ENCODE measurements at regions not wholly inside any gene's neighbourhood (a gene's known extent, or its start where the extent isn't known, plus 50 kb on each side); places are given as distances from the start of the nearest gene placed in this dataset.

GRCh38 chr1:163657719-163658118 lies 336.0 kb downstream of the NUF2 start:
- no peak overlapping the region for H3K4me3 ChIP-seq (replicated peaks; ENCODE audit: insufficient read depth, low read length)
- H3K27ac ChIP-seq (replicated peaks) = no peak overlapping the region
- no peaks in the 10 kb centered on the region for H3K27me3 ChIP-seq (ENCODE audit: insufficient read depth, poor library complexity, severe bottlenecking)
- no peak for DNase-seq (ENCODE audit: low read depth in 1 of 2, low spot score in 1 of 2)
- TF ChIP-seq GABPA (IDR thresholded peaks at IDR 0.05; ENCODE audit: low read depth) (no peak), SPI1 (IDR thresholded peaks at IDR 0.05; ENCODE audit: borderline replicate concordance, low read depth) (0 out of 2 replicates have a peak, but pooled peaks have one; percentile 3), CTCF (IDR thresholded peaks at IDR 0.05; ENCODE audit: insufficient read depth, low read length) (no peak)

- no peak for TF ChIP-seq GABPA (IDR thresholded peaks at IDR 0.05; ENCODE audit: low read depth)
- no peak for TF ChIP-seq REST (IDR thresholded peaks at IDR 0.05; ENCODE audit: insufficient replicate concordance, low read depth)
- no peak for TF ChIP-seq CTCF (IDR thresholded peaks at IDR 0.05; ENCODE audit: insufficient read depth, low read length)
- no peak for TF ChIP-seq POLR2AphosphoS5 (IDR thresholded peaks at IDR 0.05; ENCODE audit: low read depth)
- TF ChIP-seq SPI1 (IDR thresholded peaks at IDR 0.05; ENCODE audit: borderline replicate concordance, low read depth) = no peak
- no peak overlapping the region for H3K4me3 ChIP-seq (replicated peaks; ENCODE audit: insufficient read depth, low read length)
- no peaks in the 10 kb centered on the region for H3K27me3 ChIP-seq (ENCODE audit: insufficient read depth, poor library complexity, severe bottlenecking)
- no peak overlapping the region for H3K27ac ChIP-seq (replicated peaks)
- no peak for DNase-seq (ENCODE audit: low read depth in 1 of 2, low spot score in 1 of 2)
Observed at GRCh38 chr1:163661391-163661790, 339.6 kb downstream of the NUF2 start.

GRCh38 chr1:163664671-163665335 lies 343.0 kb downstream of the NUF2 start:
- Histone ChIP-seq H3K4me3 (replicated peaks; ENCODE audit: insufficient read depth, low read length) (no peak overlapping the region), H3K27ac (replicated peaks) (no peak overlapping the region)
- DNase-seq (ENCODE audit: low read depth in 1 of 2, low spot score in 1 of 2) = no peak

More at GRCh38 chr1:163664671-163665335, 343.0 kb downstream of the NUF2 start:
- H3K27me3 ChIP-seq (ENCODE audit: insufficient read depth, poor library complexity, severe bottlenecking) = no peaks in the 10 kb centered on the region
- TF ChIP-seq REST (IDR thresholded peaks at IDR 0.05; ENCODE audit: insufficient replicate concordance, low read depth) (no peak), GABPA (IDR thresholded peaks at IDR 0.05; ENCODE audit: low read depth) (no peak), SPI1 (IDR thresholded peaks at IDR 0.05; ENCODE audit: borderline replicate concordance, low read depth) (no peak), CTCF (IDR thresholded peaks at IDR 0.05; ENCODE audit: insufficient read depth, low read length) (no peak), POLR2AphosphoS5 (IDR thresholded peaks at IDR 0.05; ENCODE audit: low read depth) (no peak)

All from HL-60 (cell line).